Upper lobe of left lung (tissue), 6 donors: ENCODE measurements at regions not wholly inside any gene's neighbourhood (a gene's known extent, or its start where the extent isn't known, plus 50 kb on each side); places are given as distances from the start of the nearest gene placed in this dataset.

ENCODE experiments used
- ATAC-seq, 2 donors: fragments of 200-7000 bp; cut with Tn5 transposase; one replicate each; pipeline ENCODE4 v1.9.1; 2022; ENCODE audit warnings: mild to moderate bottlenecking in 2 of 2, moderate library complexity in 2 of 2; ENCODE audit not compliant: low FRiP score in 2 of 2
- DNase-seq, 2 donors: peaks; one replicate each; pipeline ENCODE4 v3.0.0-alpha.2; 2019 to 2020
- H3K27ac ChIP-seq, 4 donors: fragments of 200-600 bp; sonication (generic); one replicate each; pipeline ENCODE4 v1.5.1; 2016 to 2019
- H3K27me3 ChIP-seq, 4 donors: fragments of 200-600 bp; sonication (generic); one replicate each; pipeline ENCODE4 v1.5.1; 2017 to 2019
- H3K36me3 ChIP-seq, 4 donors: fragments of 200-600 bp; sonication (generic); one replicate each; pipeline ENCODE4 v1.5.1; 2016 to 2019
- H3K4me1 ChIP-seq, 4 donors: fragments of 200-600 bp; sonication (generic); one replicate each; pipeline ENCODE4 v1.5.1; 2018 to 2019
- H3K4me3 ChIP-seq, 4 donors: fragments of 200-600 bp; sonication (generic); one replicate each; pipeline ENCODE4 v1.5.1; 2017 to 2019; ENCODE audit warnings: mild to moderate bottlenecking in 2 of 4, moderate library complexity in 1 of 4
- H3K9me3 ChIP-seq, 4 donors: fragments of 200-600 bp; sonication (generic); one replicate each; pipeline ENCODE4 v1.5.1; 2018 to 2019
- CTCF ChIP-seq, 6 experiments: fragments of 450-650 bp in 4 of 6; fragments of 200-600 bp in 2 of 6; sonication (generic) in 2 of 6; IDR thresholded peaks; one replicate each; pipeline ENCODE4 v1.5.1; 2016 to 2019; ENCODE audit warnings: antibody characterized with exemption in 6 of 6
- EP300 ChIP-seq, 4 donors: sonication (generic); formaldehyde crosslinking; IDR thresholded peaks; one replicate each; pipeline ENCODE4 v1.5.1; 2017; ENCODE audit warnings: antibody characterized with exemption in 4 of 4, control low read depth in 2 of 4
- POLR2A ChIP-seq, 4 donors: fragments of 450-650 bp; IDR thresholded peaks; one replicate each; pipeline ENCODE4 v1.5.1; 2016 to 2017; ENCODE audit warnings: antibody characterized with exemption in 4 of 4, mild to moderate bottlenecking in 2 of 4
- POLR2AphosphoS5 ChIP-seq, 2 donors: sonication (generic); formaldehyde crosslinking; IDR thresholded peaks; one replicate each; pipeline ENCODE4 v1.5.1; 2017; ENCODE audit warnings: antibody characterized with exemption in 2 of 2
- WGBS, 2 donors: methylation state at CpG; one replicate each; pipeline ENCODE4 v1.1.5; 2017 to 2018; 5-methylcytosine and 5-hydroxymethylcytosine counted together
- donor health status: DM: no; HTN: no; CAD: no; lungs with moderate emphysema.
- donor health status: DM: no; HTN: yes; CAD: no; lungs with severe emphysema.

- H3K9me3 ChIP-seq, result no peaks in the 10 kb centered on the region
- no peaks in the 10 kb centered on the region for H3K4me1 ChIP-seq
- no peaks in the 10 kb centered on the region for H3K27me3 ChIP-seq
- TF ChIP-seq POLR2AphosphoS5 (IDR thresholded peaks at IDR 0.05) (no peak), EP300 (IDR thresholded peaks at IDR 0.05) (no peak), CTCF (IDR thresholded peaks at IDR 0.05) (no peak), POLR2A (IDR thresholded peaks at IDR 0.05) (no peak)
- H3K4me3 ChIP-seq, result no peak overlapping the region
- H3K27ac ChIP-seq, result no peak overlapping the region
- no peak for ATAC-seq
- no peaks in the 10 kb centered on the region for H3K36me3 ChIP-seq
- no peak for DNase-seq
Observed at GRCh38 chr14:41380017-41380416, 226.7 kb upstream of the LRFN5 start.

GRCh38 chr14:41378526-41378925 is 228.2 kb upstream of the LRFN5 start:
- H3K36me3 ChIP-seq, result no peaks in the 10 kb centered on the region
- no peaks in the 10 kb centered on the region for H3K4me1 ChIP-seq
- TF ChIP-seq CTCF (IDR thresholded peaks at IDR 0.05) (no peak), POLR2AphosphoS5 (IDR thresholded peaks at IDR 0.05) (no peak), POLR2A (IDR thresholded peaks at IDR 0.05) (no peak), EP300 (IDR thresholded peaks at IDR 0.05) (no peak)
- no peak overlapping the region for H3K27ac ChIP-seq
- no peak for ATAC-seq
- DNase-seq, result no peak
- H3K4me3 ChIP-seq, result no peak overlapping the region
- H3K9me3 ChIP-seq, result no peaks in the 10 kb centered on the region
- H3K27me3 ChIP-seq, result no peaks in the 10 kb centered on the region
- WGBS, 2 donors, result 69 to 70% methylated on average over 2 of the region's 2 CpGs

GRCh38 chr14:41377932-41378331 is 228.7 kb upstream of the LRFN5 start:
- WGBS, 2 donors, result 78 to 91% methylated on average over 2 of the region's 2 CpGs

GRCh38 chr14:41374092-41374491 is 232.6 kb upstream of the LRFN5 start:
- H3K27ac ChIP-seq, result no peak overlapping the region
- H3K36me3 ChIP-seq, result no peaks in the 10 kb centered on the region
- no peak for TF ChIP-seq EP300 (IDR thresholded peaks at IDR 0.05)
- no peak for TF ChIP-seq CTCF (IDR thresholded peaks at IDR 0.05)
- TF ChIP-seq POLR2AphosphoS5 (IDR thresholded peaks at IDR 0.05), result no peak
- TF ChIP-seq POLR2A (IDR thresholded peaks at IDR 0.05), result no peak
- no peak overlapping the region for H3K4me3 ChIP-seq
- H3K9me3 ChIP-seq, result no peaks in the 10 kb centered on the region
- no peak for DNase-seq
- H3K4me1 ChIP-seq, result no peaks in the 10 kb centered on the region
- no peak for ATAC-seq
- H3K27me3 ChIP-seq, result no peaks in the 10 kb centered on the region
- 85 to 88% methylated on average over 4 of the region's 4 CpGs for WGBS, 2 donors

More at GRCh38 chr14:41377932-41378331, 228.7 kb upstream of the LRFN5 start:
- Histone ChIP-seq H3K4me1 (no peaks in the 10 kb centered on the region), H3K36me3 (no peaks in the 10 kb centered on the region), H3K27ac (no peak overlapping the region), H3K9me3 (no peaks in the 10 kb centered on the region), H3K4me3 (no peak overlapping the region), H3K27me3 (no peaks in the 10 kb centered on the region)
- TF ChIP-seq POLR2AphosphoS5 (IDR thresholded peaks at IDR 0.05) (no peak), EP300 (IDR thresholded peaks at IDR 0.05) (no peak), CTCF (IDR thresholded peaks at IDR 0.05) (no peak), POLR2A (IDR thresholded peaks at IDR 0.05) (no peak)
- ATAC-seq, result no peak
- DNase-seq, result no peak

GRCh38 chr14:41362139-41362538 is 244.5 kb upstream of the LRFN5 start:
- WGBS, 2 donors, result 57 to 66% methylated on average over 3 of the region's 3 CpGs
- no peak for ATAC-seq

More at GRCh38 chr14:41362139-41362538, 244.5 kb upstream of the LRFN5 start:
- no peak for DNase-seq
- no peak for TF ChIP-seq POLR2A (IDR thresholded peaks at IDR 0.05)
- TF ChIP-seq CTCF (IDR thresholded peaks at IDR 0.05), result no peak
- TF ChIP-seq POLR2AphosphoS5 (IDR thresholded peaks at IDR 0.05), result no peak
- no peak for TF ChIP-seq EP300 (IDR thresholded peaks at IDR 0.05)
- Histone ChIP-seq H3K27me3 (no peaks in the 10 kb centered on the region), H3K4me1 (no peaks in the 10 kb centered on the region), H3K4me3 (no peak overlapping the region), H3K9me3 (no peaks in the 10 kb centered on the region), H3K36me3 (no peaks in the 10 kb centered on the region), H3K27ac (no peak overlapping the region)
